Upper lobe of right lung (tissue), 1 donor: ENCODE measurements at regions not wholly inside any gene's neighbourhood (a gene's known extent, or its start where the extent isn't known, plus 50 kb on each side); places are given as distances from the start of the nearest gene placed in this dataset.
A peak's percentile ranks its signal among the peaks of the same experiment; 100 is the strongest.

Experiments used
- ATAC-seq: fragments of 200-7000 bp; cut with Tn5 transposase; one replicate; pipeline ENCODE4 v1.9.1; 2020; ENCODE audit warnings: mild to moderate bottlenecking, moderate library complexity
- DNase-seq: peaks from one replicate; pipeline ENCODE4 v3.0.0-alpha.2; 2020
- H3K27ac ChIP-seq: fragments of 200-600 bp; one replicate; pipeline ENCODE4 v1.8.0; 2022
- H3K27me3 ChIP-seq: fragments of 200-600 bp; one replicate; pipeline ENCODE4 v1.8.0; 2022; ENCODE audit warnings: mild to moderate bottlenecking
- H3K36me3 ChIP-seq: fragments of 200-600 bp; one replicate; pipeline ENCODE4 v1.8.0; 2022
- H3K4me1 ChIP-seq: fragments of 200-600 bp; one replicate; pipeline ENCODE4 v1.8.0; 2022
- H3K4me3 ChIP-seq: fragments of 200-600 bp; one replicate; pipeline ENCODE4 v1.8.0; 2022; ENCODE audit warnings: mild to moderate bottlenecking
- H3K9me3 ChIP-seq: fragments of 200-600 bp; one replicate; pipeline ENCODE4 v1.8.0; 2022
- intact Hi-C: fragments of 100-400 bp; cut with DNase I; formaldehyde crosslinking; loops from one replicate; pipeline ENCODE4 v1.11.0; 2022
- TF ChIP-seq, protein P1 (sequence below): fragments of 200-600 bp; IDR thresholded peaks from one replicate; pipeline ENCODE4 v1.8.0; 2022; ENCODE audit warnings: antibody characterized with exemption
- donor health status: DM: no; HTN: yes; CAD: no; lungs with severe emphysema.

DNA sequence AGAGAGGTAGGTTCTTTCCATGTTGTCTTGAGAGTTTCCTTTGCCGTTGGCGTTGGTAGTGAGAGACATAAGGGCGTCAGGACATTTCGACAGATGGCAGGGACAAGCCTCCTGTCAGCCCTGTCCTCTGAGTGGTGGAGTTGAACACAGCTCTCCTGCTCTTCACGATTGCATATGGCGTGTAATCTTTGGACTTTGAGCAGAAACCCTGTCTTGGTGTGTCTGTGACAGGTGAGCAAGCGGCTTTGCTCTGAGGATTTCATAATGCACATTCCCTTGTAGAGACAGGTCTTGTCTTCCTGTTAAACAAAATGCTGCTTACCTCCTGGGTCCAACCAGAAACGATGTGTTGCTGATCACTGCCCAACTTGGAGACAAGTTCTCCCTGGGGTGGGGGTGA, 146.5 kb downstream of the NXNL2 start:
- no peaks in the 10 kb centered on the region for H3K36me3 ChIP-seq
- no peaks in the 10 kb centered on the region for H3K9me3 ChIP-seq
- H3K4me3 ChIP-seq = no peak overlapping the region
- H3K27me3 ChIP-seq = no peaks in the 10 kb centered on the region
- intact Hi-C loops = no loop called here
- DNase-seq (no peak), ATAC-seq (no peak)
- TF ChIP-seq, protein P1, sequence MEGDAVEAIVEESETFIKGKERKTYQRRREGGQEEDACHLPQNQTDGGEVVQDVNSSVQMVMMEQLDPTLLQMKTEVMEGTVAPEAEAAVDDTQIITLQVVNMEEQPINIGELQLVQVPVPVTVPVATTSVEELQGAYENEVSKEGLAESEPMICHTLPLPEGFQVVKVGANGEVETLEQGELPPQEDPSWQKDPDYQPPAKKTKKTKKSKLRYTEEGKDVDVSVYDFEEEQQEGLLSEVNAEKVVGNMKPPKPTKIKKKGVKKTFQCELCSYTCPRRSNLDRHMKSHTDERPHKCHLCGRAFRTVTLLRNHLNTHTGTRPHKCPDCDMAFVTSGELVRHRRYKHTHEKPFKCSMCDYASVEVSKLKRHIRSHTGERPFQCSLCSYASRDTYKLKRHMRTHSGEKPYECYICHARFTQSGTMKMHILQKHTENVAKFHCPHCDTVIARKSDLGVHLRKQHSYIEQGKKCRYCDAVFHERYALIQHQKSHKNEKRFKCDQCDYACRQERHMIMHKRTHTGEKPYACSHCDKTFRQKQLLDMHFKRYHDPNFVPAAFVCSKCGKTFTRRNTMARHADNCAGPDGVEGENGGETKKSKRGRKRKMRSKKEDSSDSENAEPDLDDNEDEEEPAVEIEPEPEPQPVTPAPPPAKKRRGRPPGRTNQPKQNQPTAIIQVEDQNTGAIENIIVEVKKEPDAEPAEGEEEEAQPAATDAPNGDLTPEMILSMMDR = no peak
- H3K4me1 ChIP-seq = no peaks in the 10 kb centered on the region
- no peak overlapping the region for H3K27ac ChIP-seq

DNA sequence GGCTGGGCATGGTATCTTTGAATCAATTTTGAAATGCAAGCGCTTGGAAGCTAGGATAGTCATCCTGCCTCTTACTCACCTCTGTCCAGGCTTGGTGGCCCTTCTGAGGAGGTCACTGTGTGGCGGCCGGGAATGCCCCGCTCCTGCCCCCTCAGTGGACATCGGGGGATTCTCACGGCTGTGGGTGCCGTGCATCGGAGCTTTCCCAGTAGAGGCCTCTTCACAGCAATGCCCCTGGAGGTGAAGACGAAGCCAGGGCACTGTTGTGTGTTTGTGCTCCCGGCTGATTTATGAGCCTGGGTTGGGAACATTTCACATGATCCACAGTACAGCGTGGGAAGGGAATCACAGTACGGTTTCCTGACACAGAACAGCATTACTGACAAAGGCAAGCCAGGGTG, 147.5 kb downstream of the NXNL2 start:
- Histone ChIP-seq H3K4me3 (no peak overlapping the region), H3K9me3 (no peaks in the 10 kb centered on the region), H3K27ac (no peak overlapping the region), H3K27me3 (no peaks in the 10 kb centered on the region), H3K36me3 (no peaks in the 10 kb centered on the region), H3K4me1 (no peaks in the 10 kb centered on the region)
- intact Hi-C loops = no loop called here
- TF ChIP-seq, protein P1 = no peak
- DNase-seq (no peak), ATAC-seq (peak; percentile 12)

DNA sequence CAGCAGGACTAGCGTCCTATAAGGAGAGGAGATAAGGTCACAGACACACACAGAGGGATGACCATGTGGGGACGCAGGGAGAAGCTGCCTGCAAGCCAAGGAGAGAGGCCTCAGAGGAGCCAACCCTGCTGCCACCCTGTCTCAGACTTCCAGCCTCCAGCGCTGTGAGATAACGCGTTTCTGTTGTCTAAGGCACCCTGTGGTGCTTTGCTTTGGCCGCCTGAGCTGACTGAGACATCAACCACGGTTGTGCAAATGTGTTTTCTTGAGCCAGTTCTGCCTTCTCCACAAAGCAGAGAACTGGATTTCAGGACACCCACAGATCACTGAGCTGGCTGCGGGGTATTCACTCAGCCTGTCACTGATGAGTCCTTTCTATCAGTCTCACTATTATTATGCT, 149.1 kb downstream of the NXNL2 start:
- DNase-seq (no peak), ATAC-seq (no peak)
- Histone ChIP-seq H3K36me3 (no peaks in the 10 kb centered on the region), H3K9me3 (no peaks in the 10 kb centered on the region), H3K27ac (no peak overlapping the region), H3K4me1 (no peaks in the 10 kb centered on the region), H3K27me3 (no peaks in the 10 kb centered on the region), H3K4me3 (no peak overlapping the region)
- TF ChIP-seq, protein P1 = no peak
- intact Hi-C loops = no loop called here

DNA sequence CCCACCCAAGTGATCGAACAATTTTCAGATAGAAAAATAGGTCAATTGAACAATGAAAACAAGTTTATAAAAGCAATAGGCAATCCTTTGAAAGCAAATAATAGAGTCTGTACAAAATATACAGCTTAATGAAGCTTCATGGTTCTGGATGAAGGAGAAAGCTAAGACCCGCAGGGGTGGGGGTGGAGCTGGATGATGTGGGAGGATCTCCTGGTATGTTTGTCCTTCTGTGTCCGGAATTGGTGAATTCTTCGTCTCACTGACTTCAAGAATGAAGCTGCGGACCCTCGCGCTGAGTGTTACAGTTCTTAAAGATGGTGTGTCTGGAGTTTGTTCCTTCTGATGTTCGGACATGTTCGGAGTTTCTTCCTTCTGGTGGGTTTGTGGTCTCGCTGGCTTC, 149.9 kb downstream of the NXNL2 start:
- ATAC-seq (no peak), DNase-seq (no peak)
- Histone ChIP-seq H3K27me3 (no peaks in the 10 kb centered on the region), H3K4me3 (no peak overlapping the region), H3K4me1 (no peaks in the 10 kb centered on the region), H3K36me3 (no peaks in the 10 kb centered on the region), H3K27ac (no peak overlapping the region), H3K9me3 (no peaks in the 10 kb centered on the region)
- intact Hi-C loops = no loop called here
- TF ChIP-seq, protein P1 = no peak

DNA sequence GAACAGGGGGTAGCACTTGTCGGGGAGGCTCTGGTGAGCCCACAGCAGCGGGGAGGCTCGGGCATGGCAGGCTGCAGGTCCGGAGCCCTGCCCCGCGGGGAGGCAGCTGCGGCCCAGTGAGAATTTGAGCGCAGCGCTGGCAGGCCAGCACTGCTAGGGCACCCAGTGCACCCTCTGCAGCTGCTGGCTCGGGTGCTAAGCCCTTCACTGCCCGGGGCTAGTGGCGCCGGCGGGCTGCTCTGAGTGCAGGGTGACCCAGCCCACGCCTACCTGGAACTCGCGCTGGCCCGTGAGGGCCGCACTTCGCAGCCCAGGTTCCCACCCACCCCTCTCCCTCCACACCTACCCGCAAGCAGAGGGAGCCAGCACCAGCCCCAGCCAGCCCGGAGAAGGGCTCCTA, 151.0 kb downstream of the NXNL2 start:
- Histone ChIP-seq H3K36me3 (no peaks in the 10 kb centered on the region), H3K27ac (no peak overlapping the region), H3K4me1 (no peaks in the 10 kb centered on the region), H3K27me3 (no peaks in the 10 kb centered on the region), H3K9me3 (no peaks in the 10 kb centered on the region), H3K4me3 (no peak overlapping the region)
- ATAC-seq = no peak
- TF ChIP-seq, protein P1 = no peak
- DNase-seq = no peak
- intact Hi-C loops = no loop called here

DNA sequence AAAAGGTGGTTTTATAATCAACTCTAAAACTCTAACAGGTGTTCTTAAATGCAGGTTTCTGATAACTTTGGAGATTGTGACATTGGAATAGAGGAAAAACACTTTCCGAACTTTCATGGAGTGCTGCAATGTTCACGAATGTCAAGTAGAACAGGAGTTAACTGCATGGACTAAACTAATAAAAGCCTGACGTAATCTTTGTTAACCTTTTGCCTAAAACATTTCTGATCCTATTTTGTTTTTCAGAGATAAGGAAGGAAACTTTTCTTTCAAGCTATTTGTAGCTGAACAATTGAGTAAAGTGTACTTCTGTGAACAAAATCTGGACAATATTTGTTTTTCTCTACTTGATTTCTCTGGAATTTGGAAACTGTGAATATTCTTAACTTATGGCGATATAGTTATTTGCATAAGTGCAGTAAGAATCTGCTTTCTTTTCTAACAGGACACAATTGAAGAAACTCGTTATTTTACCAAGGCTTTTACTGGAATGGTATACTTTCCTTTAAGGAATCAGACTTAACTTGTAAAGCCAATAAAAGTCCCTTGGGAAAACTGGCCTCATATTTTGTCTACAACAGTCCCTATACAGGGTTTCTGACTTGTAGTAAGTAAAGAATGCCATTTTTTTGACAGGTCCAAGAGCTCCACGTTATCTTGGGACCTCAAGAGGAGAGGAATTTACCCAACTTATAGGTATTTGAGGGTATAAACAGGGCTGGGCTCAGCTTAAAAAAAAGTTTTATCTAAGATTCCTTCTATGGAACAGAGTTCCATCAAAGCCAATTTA, 154.7 kb downstream of the NXNL2 start:
- Histone ChIP-seq H3K27ac (no peak overlapping the region), H3K4me3 (no peak overlapping the region), H3K27me3 (no peaks in the 10 kb centered on the region), H3K4me1 (no peaks in the 10 kb centered on the region), H3K36me3 (no peaks in the 10 kb centered on the region), H3K9me3 (no peaks in the 10 kb centered on the region)
- TF ChIP-seq, protein P1 = no peak
- intact Hi-C loops = no loop called here
- DNase-seq (no peak), ATAC-seq (peak; percentile 32)
